Omental fat pad (tissue), 3 donors: ENCODE measurements at regions not wholly inside any gene's neighbourhood (a gene's known extent, or its start where the extent isn't known, plus 50 kb on each side); places are given as distances from the start of the nearest gene placed in this dataset.

ENCODE experiments used
- ATAC-seq: fragments of 150-250 bp; one replicate; pipeline ENCODE4 v1.9.1; 2016; ENCODE audit warnings: mild to moderate bottlenecking, moderate library complexity; ENCODE audit not compliant: low FRiP score
- DNase-seq: peaks from one replicate; pipeline ENCODE4 v3.0.0-alpha.2; 2019; ENCODE audit warnings: low spot score
- CTCF ChIP-seq, 3 donors: fragments of 450-650 bp; IDR thresholded peaks; one replicate each; pipeline ENCODE4 v1.5.1; 2016 to 2017; ENCODE audit warnings: antibody characterized with exemption in 3 of 3, mild to moderate bottlenecking in 3 of 3, moderate library complexity in 2 of 3

GRCh38 chr16:65772134-65772732, 594.3 kb upstream of the CDH5 start:
- ATAC-seq: no peak

GRCh38 chr16:65771707-65772106, 594.8 kb upstream of the CDH5 start:
- ATAC-seq (no peak), DNase-seq (no peak)
- TF ChIP-seq CTCF (IDR thresholded peaks at IDR 0.05): no peak

More at GRCh38 chr16:65772134-65772732, 594.3 kb upstream of the CDH5 start:
- DNase-seq: no peak
- no peak for TF ChIP-seq CTCF (IDR thresholded peaks at IDR 0.05)

- ATAC-seq: no peak
- no peak for TF ChIP-seq CTCF (IDR thresholded peaks at IDR 0.05)
Observed at GRCh38 chr16:65770752-65771151, 595.7 kb upstream of the CDH5 start.

GRCh38 chr16:65769776-65770438, 596.6 kb upstream of the CDH5 start:
- no peak for ATAC-seq
- DNase-seq: no peak
- TF ChIP-seq CTCF (IDR thresholded peaks at IDR 0.05): no peak

More at GRCh38 chr16:65770752-65771151, 595.7 kb upstream of the CDH5 start:
- DNase-seq: no peak

GRCh38 chr16:65769055-65769465, 597.4 kb upstream of the CDH5 start:
- no peak for ATAC-seq

GRCh38 chr16:65767125-65767524, 599.4 kb upstream of the CDH5 start:
- no peak for TF ChIP-seq CTCF (IDR thresholded peaks at IDR 0.05)
- ATAC-seq: no peak
- no peak for DNase-seq

More at GRCh38 chr16:65769055-65769465, 597.4 kb upstream of the CDH5 start:
- no peak for TF ChIP-seq CTCF (IDR thresholded peaks at IDR 0.05)
- DNase-seq: no peak
